Activated effector memory CD4-positive, alpha-beta T cell treated with anti-CD3 and anti-CD28 coated beads, Interleukin-2, amount 50 U/mL, for 16 hours (primary cell): ENCODE measurements at regions not wholly inside any gene's neighbourhood (a gene's known extent, or its start where the extent isn't known, plus 50 kb on each side); places are given as distances from the start of the nearest gene placed in this dataset.
A peak's percentile ranks its signal among the peaks of the same experiment; 100 is the strongest.
"Not testable (repeated sequence)": the region's sequence is repeated elsewhere in the genome, so short reads cannot be mapped to it uniquely, and the experiment has no call there.

Experiments
- DNase-seq: peaks from one replicate; pipeline ENCODE4 v3.0.0-alpha.2; 2020

GRCh38 chr12:8282181-8282580, 54.8 kb upstream of the FAM90A1 start:
- not testable (repeated sequence) for DNase-seq

- DNase-seq: not testable (repeated sequence)
Measured at GRCh38 chr12:8285681-8286080, 58.3 kb upstream of the FAM90A1 start.

- not testable (repeated sequence) for DNase-seq
Measured at GRCh38 chr12:8291764-8292163, 64.3 kb upstream of the FAM90A1 start.

- not testable (repeated sequence) for DNase-seq
Measured at GRCh38 chr12:8294662-8295061, 67.2 kb upstream of the FAM90A1 start.

GRCh38 chr12:8308611-8309010, 81.2 kb upstream of the FAM90A1 start:
- DNase-seq: not testable (repeated sequence)

GRCh38 chr12:8315997-8316396, 88.6 kb upstream of the FAM90A1 start:
- not testable (repeated sequence) for DNase-seq

- not testable (repeated sequence) for DNase-seq
Measured at GRCh38 chr12:8317675-8318074, 90.3 kb upstream of the FAM90A1 start.

GRCh38 chr12:8320251-8320730, 92.9 kb upstream of the FAM90A1 start:
- peak; percentile 76 for DNase-seq

- DNase-seq: not testable (repeated sequence)
Measured at GRCh38 chr12:8320791-8321370, 93.5 kb upstream of the FAM90A1 start.

GRCh38 chr12:8325145-8325839, 97.9 kb upstream of the FAM90A1 start:
- not testable (repeated sequence) for DNase-seq

GRCh38 chr12:8328835-8329234, 101.4 kb upstream of the FAM90A1 start:
- DNase-seq: not testable (repeated sequence)

GRCh38 chr12:8332373-8332772, 105.0 kb upstream of the FAM90A1 start:
- not testable (repeated sequence) for DNase-seq

- not testable (repeated sequence) for DNase-seq
Measured at GRCh38 chr12:8351073-8351472, 104.7 kb upstream of the CLEC6A start.

GRCh38 chr12:8354741-8355140, 101.0 kb upstream of the CLEC6A start:
- not testable (repeated sequence) for DNase-seq

GRCh38 chr12:8355531-8355930, 100.2 kb upstream of the CLEC6A start:
- DNase-seq: not testable (repeated sequence)

GRCh38 chr12:8373744-8374143, 82.0 kb upstream of the CLEC6A start:
- DNase-seq: not testable (repeated sequence)

GRCh38 chr12:8375122-8375521, 80.6 kb upstream of the CLEC6A start:
- DNase-seq: not testable (repeated sequence)

- DNase-seq: not testable (repeated sequence)
Measured at GRCh38 chr12:8377756-8378155, 78.0 kb upstream of the CLEC6A start.

GRCh38 chr12:8382556-8382955, 73.2 kb upstream of the CLEC6A start:
- not testable (repeated sequence) for DNase-seq

- DNase-seq: not testable (repeated sequence)
Measured at GRCh38 chr12:8384686-8385085, 71.1 kb upstream of the CLEC6A start.

GRCh38 chr12:8385431-8385830, 70.3 kb upstream of the CLEC6A start:
- DNase-seq: not testable (repeated sequence)

GRCh38 chr12:8386661-8387060, 69.1 kb upstream of the CLEC6A start:
- not testable (repeated sequence) for DNase-seq

- DNase-seq: not testable (repeated sequence)
Measured at GRCh38 chr12:8389296-8389695, 66.5 kb upstream of the CLEC6A start.
